GM12874 (cell line): ENCODE measurements at regions not wholly inside any gene's neighbourhood (a gene's known extent, or its start where the extent isn't known, plus 50 kb on each side); places are given as distances from the start of the nearest gene placed in this dataset.

ENCODE experiments used
- TF ChIP-seq, protein P1 (sequence below): IDR thresholded peaks from 2 replicates; pipeline ENCODE4 v1.5.1; 2011; ENCODE audit warnings: low read depth, mild to moderate bottlenecking, control low read depth, low read length, moderate library complexity; ENCODE audit not compliant: insufficient read depth

DNA sequence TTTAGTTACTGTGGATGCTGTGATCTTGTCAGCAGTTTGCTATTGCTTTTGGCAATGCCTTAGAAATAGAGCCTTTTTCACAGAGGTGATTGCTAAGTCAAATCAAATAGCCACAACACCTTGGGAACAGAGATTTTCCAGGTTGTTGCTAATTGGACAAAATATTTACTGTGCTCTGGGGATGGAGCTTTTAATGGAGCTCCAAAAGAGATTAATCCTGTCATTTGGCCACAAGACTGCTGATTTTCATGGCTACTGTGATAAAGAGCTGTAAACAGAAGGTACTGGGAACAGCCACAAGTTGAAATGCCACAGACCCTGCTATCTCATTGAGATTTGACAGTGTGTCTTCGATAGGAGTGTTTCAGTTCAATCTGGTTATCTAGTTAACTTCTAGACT is 1715.2 kb upstream of the ADGRL3 start:
- TF ChIP-seq, protein P1, sequence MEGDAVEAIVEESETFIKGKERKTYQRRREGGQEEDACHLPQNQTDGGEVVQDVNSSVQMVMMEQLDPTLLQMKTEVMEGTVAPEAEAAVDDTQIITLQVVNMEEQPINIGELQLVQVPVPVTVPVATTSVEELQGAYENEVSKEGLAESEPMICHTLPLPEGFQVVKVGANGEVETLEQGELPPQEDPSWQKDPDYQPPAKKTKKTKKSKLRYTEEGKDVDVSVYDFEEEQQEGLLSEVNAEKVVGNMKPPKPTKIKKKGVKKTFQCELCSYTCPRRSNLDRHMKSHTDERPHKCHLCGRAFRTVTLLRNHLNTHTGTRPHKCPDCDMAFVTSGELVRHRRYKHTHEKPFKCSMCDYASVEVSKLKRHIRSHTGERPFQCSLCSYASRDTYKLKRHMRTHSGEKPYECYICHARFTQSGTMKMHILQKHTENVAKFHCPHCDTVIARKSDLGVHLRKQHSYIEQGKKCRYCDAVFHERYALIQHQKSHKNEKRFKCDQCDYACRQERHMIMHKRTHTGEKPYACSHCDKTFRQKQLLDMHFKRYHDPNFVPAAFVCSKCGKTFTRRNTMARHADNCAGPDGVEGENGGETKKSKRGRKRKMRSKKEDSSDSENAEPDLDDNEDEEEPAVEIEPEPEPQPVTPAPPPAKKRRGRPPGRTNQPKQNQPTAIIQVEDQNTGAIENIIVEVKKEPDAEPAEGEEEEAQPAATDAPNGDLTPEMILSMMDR, result no peak

DNA sequence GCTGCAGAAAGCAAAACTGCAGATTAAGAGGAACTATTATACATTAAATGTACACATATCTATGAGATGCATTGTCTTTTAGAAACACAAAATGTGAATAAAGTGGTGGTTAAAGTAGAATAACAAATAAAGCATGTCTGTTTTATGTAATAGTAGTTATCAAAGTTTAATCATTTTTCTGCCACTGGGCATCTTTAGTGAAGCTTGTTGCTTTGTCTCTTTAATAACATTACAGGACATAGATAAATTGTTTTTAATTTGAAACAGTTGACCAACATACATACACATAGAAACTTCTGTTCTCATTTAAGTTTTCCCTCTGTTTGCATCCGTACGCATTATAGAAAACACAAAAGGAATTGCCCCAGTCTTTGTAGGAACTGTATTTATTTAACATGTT is 1700.0 kb upstream of the ADGRL3 start:
- TF ChIP-seq, protein P1, result no peak

DNA sequence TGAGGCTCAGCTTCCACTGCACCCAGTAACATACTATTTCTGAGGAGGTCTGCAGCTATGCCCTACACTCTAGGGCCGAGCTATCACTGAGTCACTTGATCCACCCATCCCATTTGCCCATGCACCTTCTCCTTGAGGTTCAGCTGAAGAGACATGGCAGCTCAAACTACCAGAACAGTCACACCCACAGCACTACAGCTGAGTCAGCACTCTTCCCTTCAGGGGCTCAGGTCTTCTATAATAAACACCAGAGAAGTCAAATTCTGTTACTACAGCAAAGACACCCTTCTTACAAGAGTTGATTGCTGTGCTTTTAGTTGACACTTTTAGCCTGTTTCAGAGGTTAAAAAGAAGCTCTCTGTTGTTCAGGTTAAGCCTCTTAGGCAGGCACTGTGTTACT is 1696.4 kb upstream of the ADGRL3 start:
- TF ChIP-seq, protein P1, result no peak

DNA sequence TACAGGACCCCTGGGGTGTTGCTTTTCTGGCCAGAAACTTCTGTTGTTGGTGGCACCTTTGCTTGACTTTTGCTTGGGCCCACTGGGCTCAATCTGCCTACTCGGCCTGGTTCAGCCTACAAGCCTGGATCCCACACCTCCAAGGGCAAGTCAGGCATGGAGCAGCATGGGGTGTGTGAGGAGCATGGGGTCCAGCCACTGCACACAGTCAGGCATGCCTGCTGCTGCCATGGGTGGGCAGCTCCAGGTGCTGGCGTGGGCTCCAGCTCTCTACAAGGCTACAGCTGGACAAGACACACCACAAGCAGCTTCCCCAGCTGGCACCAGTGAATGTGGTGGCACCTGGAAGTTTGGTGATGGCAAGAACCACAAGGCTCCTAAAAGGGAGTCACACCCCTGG is 1683.1 kb upstream of the ADGRL3 start:
- TF ChIP-seq, protein P1, result no peak

DNA sequence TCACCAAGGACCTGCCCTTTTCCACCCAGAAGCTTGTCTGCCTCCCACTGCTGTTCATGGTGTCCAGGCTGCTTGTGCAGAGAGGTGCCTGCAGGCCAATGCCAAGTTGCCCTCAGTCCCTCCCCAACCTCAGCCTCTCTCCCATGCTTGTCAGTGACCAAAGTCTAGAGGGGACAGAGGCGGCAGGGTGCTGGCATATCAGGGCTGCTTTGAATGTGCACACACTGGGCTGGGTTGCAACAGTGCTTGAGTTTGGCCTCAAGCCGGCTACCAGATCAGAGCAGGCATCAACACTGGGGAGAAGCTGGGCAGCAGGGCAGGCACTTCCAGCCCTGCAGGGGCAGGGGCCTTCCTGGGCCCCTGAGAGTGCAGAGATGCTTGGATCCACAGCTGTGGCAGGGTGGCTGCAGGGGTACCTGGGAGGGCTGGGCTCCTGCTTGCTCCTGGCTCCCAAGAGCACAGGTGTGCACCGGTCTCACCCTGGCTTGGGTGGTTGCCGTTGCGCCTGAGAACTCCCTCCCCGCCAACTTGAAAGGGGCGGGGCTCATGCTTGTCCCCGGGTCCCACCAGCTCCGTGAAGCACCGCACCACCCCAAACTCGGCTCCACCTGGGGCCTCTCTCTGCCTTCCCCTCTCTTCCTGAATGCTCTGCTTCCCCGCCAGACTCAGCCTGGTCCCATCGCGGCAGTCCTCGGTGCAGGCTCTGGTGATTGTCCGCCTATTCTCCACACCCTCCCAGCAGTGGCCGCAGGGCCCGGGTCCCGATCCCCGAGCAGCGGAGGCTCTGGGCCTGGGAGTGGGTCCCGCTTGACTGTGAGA is 1681.9 kb upstream of the ADGRL3 start:
- TF ChIP-seq, protein P1, result no peak

DNA sequence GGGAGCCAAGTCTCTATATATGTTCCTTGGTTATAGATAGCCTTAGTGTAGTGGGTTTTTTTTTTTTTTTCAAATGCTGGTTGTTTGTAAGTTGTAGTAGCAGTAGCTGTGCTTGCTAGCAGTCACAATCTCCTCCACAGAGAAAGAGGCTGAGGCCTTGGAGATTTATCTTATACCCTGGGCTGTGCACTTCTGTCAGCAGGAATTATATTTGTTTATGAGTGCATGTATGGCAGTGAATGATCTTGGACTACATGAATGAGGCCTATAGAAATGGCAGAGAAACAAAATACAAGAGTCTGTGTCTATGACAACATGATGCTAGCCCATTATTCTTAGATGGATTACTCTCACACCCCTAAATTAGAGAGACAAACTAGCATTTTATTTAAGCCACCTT is 1674.2 kb upstream of the ADGRL3 start:
- TF ChIP-seq, protein P1, result no peak

DNA sequence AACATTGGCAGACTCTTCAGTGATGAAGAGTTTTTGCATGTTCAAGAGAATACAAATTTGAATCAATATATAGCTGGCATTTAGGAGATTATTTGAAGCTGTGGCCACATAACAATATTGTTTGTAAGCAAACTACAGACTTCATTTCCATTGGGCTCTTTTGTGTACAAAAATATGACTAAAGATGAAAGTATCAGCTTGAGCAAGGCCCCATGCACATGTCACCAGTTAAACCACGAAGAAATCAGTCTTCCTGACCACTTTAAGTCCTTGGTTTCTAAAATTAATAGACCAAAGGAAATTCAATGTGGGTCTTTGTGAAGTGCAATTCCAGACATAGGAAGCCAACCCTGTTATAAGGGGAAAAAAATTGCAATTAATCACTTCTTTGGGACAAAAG is 1664.6 kb upstream of the ADGRL3 start:
- TF ChIP-seq, protein P1, result no peak
